T-helper 22 cell (primary cell): ENCODE measurements at regions not wholly inside any gene's neighbourhood (a gene's known extent, or its start where the extent isn't known, plus 50 kb on each side); places are given as distances from the start of the nearest gene placed in this dataset.
"Not testable (repeated sequence)": the region's sequence is repeated elsewhere in the genome, so short reads cannot be mapped to it uniquely, and the experiment has no call there.

Experiments used
- DNase-seq: peaks from one replicate; pipeline ENCODE4 v3.0.0-alpha.2; 2020; ENCODE audit warnings: low read depth

GRCh38 chr2:234802071-234802844 is 149.6 kb upstream of the SH3BP4 start:
- no peak for DNase-seq

GRCh38 chr2:234797566-234798250 is 154.1 kb upstream of the SH3BP4 start:
- no peak for DNase-seq

GRCh38 chr2:234796045-234796591 is 155.7 kb upstream of the SH3BP4 start:
- DNase-seq: no peak

DNA sequence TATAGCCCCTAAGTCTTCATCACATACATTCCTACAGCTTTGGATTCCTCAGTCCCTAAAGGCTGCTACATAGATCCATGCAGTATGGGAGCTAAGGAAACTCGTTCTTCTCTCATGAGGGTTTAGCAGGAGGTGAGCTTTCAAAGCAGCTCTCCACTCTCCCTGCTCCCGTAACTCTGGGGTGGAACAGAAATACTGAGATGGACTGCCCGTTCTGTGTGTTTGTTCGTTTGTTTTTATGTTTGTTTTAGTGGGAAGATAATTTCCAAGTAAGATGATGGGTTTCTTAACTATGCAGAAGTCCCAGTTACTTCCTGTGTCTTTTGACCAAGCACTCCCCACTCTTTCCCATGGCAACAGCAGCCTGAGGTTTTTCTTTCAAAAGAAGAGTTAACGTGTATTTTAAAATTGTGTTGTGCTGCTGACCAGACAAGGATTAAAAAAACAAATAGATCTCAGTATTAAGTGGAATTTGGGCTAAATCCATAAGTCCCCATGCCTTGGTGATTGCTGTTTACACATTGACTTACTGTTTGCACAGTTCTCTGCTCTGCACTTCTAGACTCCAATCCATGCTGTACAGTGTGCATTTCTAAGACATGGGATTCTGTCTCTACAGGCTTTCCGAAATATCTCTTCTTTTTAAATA is 156.4 kb upstream of the SH3BP4 start:
- no peak for DNase-seq

DNA sequence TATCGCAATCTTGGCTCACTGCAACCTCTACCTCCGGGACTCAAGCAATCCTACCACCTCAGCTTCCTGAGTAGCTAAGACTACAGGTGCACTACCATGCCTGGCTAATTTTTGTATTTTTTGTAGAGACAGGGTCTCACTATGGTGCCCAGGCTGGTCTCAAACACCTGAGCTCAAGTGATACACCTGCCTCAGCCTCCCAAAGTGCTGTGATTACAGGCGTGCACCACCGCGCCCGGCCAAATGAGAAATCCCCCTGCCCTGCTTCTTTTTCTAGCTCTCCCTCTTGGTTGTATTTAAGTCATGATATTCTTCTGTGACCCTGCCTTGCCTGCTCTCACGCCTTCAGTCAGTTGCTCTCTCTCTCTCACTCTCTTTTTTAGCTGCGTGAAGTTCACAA is 157.0 kb upstream of the SH3BP4 start:
- no peak for DNase-seq

GRCh38 chr2:234793212-234793785 is 158.5 kb upstream of the SH3BP4 start:
- DNase-seq: no peak

DNA sequence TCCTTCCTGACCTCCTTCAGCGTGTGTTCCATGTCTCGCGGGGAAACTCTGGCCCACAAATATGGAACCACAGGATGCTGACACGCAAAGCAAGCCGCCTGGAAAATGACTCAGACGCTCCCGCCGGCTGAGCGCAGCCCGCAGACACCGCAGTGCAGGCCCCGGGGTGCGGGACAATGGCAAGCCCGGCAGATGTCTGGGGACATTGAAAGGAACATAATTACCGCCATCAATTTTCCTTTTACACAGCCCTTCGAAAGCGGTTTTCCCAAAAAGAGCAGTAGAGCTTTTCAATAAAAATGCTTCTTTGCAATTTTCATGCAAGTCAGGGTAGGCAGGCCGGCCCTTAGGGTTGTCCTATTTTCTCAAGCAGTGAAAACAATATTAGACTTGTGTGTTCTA is 159.2 kb upstream of the SH3BP4 start:
- DNase-seq: no peak

DNA sequence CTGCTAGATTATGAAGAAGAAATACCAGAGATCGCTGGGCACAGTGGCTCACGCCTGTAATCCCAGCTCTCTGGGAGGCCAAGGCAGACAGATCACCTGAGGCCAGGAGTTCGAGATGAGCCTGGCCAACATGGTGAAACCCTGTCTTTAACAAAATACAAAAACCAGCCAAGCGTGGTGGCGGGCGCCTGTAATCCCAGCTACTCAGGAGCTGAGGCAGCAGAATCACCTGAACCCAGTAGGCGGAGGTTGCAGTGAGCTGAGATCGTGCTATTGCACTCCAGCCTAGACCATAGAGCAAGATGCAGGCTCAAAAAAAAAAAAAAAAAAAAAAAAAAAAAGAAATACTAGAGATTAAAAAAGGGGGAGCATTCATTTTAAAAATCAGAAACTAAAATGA is 159.7 kb upstream of the SH3BP4 start:
- not testable (repeated sequence) for DNase-seq

DNA sequence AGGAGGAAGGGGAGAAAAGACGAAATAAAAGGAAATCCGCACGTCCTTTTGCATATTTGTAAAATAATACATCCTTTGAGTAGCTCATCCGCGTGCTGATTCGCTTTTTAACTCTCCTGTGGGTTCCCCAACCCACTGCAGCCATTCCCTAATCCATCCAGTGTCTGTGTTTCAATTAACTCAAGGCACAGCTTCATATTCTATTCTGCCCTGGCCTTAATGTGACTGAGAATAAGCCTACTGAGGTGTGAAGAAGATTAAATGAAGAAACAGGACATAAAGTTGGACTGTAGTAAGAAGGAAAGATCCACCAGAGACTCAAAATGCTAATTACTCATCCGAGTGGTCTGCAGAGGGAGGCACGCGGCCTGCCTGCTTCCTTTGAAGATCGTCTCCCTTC is 161.4 kb upstream of the SH3BP4 start:
- DNase-seq: no peak

DNA sequence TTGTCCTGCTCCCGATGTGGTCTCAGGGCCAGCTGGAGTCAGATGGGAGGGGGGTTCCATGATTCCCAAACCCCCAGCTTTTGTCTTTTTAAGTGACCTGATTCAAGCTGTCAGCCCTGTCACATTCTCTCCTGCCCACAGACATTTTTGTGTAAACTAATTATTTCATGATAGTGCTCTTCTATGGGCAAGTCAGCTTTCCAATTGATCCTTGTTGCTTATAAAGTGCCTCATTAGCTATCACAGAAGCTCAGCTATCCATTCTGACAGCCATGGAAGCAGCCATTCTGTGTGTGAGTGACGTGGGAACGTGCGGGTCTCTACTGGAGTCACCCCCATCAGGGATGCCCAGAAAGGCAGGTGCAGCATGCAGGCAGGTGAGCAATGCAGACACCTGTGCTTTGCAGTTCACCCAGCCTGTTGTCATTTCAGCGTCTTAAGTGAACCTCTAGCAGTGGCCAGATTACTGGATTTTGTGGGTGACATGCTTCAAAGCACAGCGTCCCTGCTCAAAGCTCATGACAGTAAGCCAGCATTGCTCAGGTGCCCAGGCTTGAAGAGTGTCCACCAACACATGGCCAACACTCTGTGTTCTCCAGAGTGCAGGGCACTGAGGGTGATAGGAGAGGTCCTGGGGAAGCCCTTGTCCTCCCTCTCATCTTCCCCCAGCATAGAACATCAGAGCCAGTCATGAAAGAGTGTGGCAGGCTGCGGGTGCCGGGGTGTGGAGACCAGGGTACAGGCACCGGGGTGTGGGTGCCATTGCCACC is 162.1 kb upstream of the SH3BP4 start:
- DNase-seq: no peak

DNA sequence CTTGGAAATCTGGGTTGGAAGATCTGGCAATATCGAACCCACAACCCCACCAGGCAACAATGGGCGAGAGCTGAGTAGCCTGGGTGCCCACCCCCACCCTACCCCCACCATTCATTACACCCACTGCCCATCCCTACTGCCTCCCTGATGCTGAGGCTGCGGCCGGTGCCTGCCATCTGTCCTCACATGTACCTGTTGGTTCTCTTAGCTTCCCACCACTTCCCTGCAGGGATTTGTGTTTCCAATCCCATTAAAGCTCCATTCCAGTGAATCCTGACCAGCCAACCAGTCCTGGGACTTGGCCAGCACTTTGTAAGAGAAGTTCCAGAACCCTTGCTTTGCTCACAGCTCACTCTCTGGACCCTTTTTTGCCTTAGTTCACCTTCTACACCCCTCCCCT is 163.0 kb upstream of the SH3BP4 start:
- DNase-seq: no peak

GRCh38 chr2:234788381-234788780 is 163.4 kb upstream of the SH3BP4 start:
- no peak for DNase-seq

DNA sequence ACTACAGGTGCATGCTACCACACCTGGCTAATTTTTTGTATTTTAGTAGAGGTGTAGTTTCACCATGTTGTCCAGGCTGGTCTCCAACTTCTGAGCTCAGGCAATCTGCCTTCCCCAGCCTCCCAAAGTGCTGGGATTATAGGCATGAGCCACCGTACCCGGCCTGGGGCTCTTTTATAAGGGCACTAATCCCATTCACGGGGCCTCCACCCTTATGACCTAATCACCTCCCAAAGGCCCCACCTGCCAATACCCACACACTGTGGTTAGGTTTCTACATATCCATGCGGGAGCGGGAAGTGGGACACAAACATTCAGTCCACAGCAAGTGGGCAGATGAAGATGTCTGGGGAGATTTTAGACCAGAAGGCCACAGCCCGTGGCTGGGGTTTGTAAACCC is 164.7 kb upstream of the SH3BP4 start:
- DNase-seq: no peak

- no peak for DNase-seq
Observed at GRCh38 chr2:234773764-234774409, 177.9 kb upstream of the SH3BP4 start.

DNA sequence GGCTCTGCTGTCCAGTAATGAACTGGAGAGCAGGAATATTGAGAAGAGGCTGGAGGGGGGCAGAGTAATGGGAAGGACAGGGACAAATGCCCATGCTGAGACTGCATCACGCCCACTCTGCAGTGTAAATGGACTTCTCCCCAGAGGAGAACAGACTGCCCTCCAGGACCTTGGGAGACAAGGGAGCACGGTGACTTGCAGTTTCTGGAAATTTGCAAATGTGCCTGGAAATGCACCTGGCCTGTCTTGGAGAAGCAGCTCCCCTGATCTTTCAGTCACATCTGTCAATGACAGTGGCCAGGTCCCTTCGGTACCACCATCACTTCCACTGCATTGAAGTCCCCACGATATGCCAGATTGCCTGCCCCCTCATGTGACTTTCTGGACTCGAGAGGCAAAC is 178.7 kb upstream of the SH3BP4 start:
- DNase-seq: no peak

DNA sequence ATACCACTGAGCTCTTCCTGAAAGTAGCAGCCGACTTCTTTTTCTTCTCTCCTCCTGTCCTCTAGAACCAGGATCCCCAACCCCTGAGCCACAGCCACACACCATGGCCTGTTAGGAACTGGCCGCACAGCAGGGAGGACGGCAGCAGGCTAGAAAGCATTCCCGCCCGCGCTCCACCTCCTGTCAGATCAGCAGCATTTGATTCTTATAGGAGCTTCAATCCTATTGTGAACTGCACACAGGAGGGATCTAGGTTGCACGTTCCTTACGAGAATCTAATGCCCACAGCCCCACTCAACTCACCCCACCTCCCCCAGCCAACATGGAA is 179.1 kb upstream of the SH3BP4 start:
- DNase-seq: no peak

DNA sequence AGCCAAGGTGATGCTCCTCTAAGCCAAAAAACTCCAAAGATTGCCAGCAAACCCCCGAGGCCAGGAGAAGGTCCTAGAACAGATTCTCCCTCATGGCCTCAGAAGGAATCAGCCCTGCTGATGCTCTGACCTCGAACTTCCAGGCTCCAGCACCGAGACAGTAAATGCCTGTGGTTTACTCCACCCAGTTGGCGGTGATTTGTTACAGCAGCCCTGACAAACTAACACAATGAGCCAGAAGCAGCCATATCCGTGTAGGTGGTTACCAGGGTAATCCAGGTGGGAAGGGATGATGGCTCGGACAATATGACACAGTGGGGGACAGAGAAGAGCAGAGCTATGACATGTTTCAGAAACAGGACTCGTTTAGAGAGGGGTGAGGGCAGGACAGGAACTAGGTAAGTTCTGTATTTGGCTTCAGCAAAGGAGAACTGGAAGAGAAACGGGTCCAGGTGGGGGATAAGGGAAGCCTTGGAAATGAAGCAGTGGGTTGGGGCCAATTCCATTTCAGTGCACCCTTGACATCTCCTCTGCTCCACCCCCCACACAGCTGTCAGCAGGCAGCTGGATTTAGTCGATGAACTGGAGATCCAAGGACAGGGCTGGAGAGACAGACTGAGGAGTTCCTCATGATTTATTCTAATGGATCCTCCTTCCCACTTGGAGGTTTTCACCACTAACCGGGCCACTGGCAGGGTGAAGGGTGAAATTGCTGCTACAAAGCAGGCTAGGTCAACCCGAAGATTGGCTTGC is 179.7 kb upstream of the SH3BP4 start:
- DNase-seq: no peak

DNA sequence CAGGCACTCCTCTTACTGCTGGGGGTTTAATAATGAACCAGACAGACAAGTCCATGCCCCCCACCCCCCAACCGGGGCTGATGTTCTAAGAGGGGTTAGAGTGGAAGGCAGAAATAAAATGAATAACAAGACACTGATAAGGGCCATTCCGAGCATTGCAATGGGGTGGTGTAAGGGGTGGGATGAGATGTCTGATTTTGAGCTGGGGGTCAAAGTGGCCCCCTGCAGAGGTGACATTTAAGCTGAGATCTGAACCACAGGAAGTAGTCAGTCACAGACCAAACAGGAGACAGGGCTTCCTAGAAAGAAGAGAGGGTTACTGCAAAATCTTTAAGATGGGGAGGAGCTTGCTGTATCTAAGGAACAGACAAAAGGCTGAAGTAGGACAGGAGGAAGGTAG is 180.6 kb upstream of the SH3BP4 start:
- no peak for DNase-seq

DNA sequence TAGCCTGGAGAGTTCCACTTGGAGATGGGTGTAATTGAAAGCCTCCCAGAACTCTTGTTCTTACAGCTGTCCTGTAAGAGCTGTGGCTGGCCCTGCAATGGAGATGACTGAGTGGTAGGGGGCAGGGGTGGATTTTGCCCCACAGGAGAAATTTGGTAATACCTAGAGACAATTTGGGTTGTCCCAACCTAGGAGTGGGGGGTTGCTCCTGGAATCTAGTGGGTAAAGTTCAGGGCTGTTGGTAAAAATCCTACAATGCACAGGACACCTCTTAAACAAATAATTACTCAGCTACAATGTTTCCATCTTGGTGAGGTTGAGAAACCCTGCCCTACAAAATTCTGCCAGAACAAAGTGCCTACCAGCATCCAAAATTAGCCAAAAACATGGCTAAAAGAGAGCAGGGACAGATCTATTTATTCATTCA is 181.1 kb upstream of the SH3BP4 start:
- no peak for DNase-seq

GRCh38 chr2:234770031-234770506 is 181.7 kb upstream of the SH3BP4 start:
- DNase-seq: no peak
